ENCODE measurements at regions not wholly inside any gene's neighbourhood (a gene's known extent, or its start where the extent isn't known, plus 50 kb on each side); places are given as distances from the start of the nearest gene placed in this dataset. TPM values are rescaled to one million over a fixed set of nuclear protein-coding genes. Genes with fewer than 3 reads are reported as not detected.
"Not testable (repeated sequence)": the region's sequence is repeated elsewhere in the genome, so short reads cannot be mapped to it uniquely, and the experiment has no call there.

GRCh38 chr1:146284760-146285159 is 55.9 kb upstream of the NOTCH2NLA start:
- not testable (repeated sequence) for DNase-seq (ENCODE audit: low spot score)

GRCh38 chr1:146283527-146283880 is 54.7 kb upstream of the NOTCH2NLA start:
- DNase-seq (ENCODE audit: low spot score), result not testable (repeated sequence)

GRCh38 chr1:146282807-146283526 is 54.1 kb upstream of the NOTCH2NLA start:
- DNase-seq (ENCODE audit: low spot score), result not testable (repeated sequence)

- not testable (repeated sequence) for DNase-seq (ENCODE audit: low spot score)
Observed at GRCh38 chr1:146281522-146281921, 52.7 kb upstream of the NOTCH2NLA start.

GRCh38 chr1:146278758-146279157 is 49.9 kb upstream of the NOTCH2NLA start:
- not testable (repeated sequence) for DNase-seq (ENCODE audit: low spot score)

Small RNA genes in the stretch of these regions (small RNA-seq; reads per million reads assigned to genes)
- gene RF00003, result 1.7 reads per million, percentile 60 among the genes with 10 or more reads in this experiment
- gene RF00619, result not detected
- not detected for gene RNA5SP536
- gene RNU6-1071P, result not detected
